ENCODE measurements at regions not wholly inside any gene's neighbourhood (a gene's known extent, or its start where the extent isn't known, plus 50 kb on each side); places are given as distances from the start of the nearest gene placed in this dataset.

DNA sequence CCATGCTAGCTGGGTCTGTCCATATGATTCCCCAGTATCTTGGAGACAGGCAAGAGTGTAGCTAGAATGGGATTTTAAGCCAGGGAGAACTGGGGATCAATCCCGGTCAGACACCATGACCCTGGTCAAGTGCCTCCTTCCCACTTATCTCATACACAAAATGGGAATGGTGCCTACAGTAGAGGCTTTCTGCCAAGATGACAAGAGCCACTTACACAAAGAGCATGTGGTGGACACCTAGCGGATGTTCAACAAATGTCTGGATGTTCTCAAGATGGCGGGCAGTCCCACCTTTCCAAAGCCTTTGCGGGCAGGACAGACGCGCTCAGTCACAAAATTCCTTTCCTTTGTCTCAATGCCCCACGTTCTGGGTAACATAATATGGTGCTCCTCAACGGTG, 57.3 kb downstream of the MAF start:
- no peak for DNase-seq

GRCh38 chr16:79542237-79542774, 58.2 kb downstream of the MAF start:
- peak; percentile 28 for DNase-seq

- no peak for DNase-seq
These were observed 59.5 kb downstream of the MAF start for GRCh38 chr16:79540825-79541595.

DNA sequence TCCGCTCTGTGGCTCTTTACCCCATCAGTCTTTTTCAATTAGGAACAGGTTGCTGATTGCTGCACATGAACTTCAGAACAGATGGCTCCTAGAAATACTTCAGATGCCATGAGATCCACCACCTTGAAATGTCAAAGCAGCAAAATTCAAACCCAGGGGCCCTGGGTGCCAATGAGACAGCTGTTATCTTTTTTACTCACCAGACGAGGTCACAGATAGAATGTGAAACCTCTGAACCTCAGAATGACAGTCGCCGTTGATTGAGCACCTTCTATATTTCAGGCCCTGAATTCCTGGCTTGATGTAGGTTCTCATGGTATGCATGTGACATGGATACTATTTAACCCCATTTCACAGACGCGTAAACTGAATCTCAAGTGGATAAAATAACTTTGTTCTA, 63.0 kb downstream of the MAF start:
- no peak for DNase-seq

DNA sequence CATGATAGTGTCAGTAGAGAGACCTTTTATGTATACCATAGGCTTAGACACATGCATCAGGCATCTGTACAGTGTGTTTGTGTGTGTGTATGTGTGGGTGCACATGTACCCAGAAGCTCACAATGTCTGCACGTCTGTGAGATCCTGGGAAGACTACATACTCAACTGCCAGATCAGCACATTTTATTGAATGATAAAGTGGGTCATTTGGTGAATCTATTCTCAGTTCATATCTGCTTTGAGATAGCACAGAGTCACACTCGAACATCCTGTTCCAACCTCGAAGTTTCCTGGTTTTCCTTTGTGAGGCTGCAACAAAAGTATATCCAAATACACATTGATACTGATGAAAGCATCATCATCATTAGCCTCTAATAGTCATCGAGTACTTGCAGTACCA, 63.6 kb downstream of the MAF start:
- DNase-seq = no peak

DNA sequence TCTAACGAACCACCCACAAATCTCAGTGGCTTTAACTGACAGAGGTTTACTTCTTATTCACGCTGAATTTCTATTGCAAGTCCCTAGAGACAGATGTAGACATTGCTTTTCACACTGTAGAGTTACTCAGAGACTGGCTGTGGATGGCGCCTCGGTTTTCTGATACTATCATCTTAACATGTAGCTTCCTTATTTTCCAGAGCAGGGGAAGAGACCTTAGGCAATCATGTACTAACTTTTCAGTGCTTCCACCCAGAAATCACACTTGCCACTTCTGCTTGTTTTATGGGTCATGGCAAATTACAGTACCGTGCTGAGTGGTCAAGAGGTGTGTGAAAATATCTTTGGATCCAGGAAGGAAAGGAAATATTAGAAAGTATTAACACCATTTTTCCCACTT, 65.4 kb downstream of the MAF start:
- no peak for DNase-seq

- DNase-seq = no peak
These were observed 66.4 kb downstream of the MAF start for GRCh38 chr16:79534143-79534542.

- no peak for DNase-seq
These were observed 67.2 kb downstream of the MAF start for GRCh38 chr16:79533292-79533691.

DNA sequence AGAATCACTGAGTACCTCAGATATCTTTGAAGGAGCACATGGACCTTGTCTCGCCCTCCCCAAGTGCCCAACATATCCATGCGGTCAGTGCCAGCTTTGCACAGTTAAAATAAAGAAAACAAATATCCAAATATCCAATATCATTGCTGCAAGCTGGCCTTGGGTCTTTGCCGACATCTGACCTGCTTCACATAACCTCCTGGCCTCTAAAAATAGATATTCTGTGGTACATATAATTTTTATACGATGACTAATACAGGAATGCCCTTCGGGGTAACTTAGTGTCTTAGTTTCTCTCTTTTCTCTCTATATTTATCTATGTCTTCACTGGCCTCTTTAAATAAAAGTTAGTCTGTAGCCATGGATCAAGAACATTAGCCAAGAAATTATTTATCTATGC, 67.8 kb downstream of the MAF start:
- no peak for DNase-seq

GRCh38 chr16:79532273-79532672, 68.3 kb downstream of the MAF start:
- no peak for DNase-seq

DNA sequence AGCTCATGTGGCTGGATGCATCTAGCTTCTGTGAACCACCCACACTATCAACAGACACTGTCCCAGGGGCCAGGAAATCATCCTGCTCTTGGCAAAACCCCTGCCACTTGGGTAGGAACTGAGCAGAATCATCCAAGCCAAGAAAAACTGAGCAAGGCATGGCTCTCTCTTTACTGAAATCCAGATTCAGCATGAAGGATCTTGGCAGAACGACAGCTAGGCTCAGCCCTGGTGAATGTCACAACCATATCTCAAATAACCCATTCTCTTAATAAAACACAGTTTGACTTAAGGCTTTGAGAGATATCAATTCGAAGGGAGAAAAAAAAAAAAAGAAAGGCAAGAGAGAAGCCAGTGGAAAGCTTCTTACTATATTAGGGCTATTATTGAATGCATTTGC, 72.2 kb downstream of the MAF start:
- DNase-seq = no peak

DNA sequence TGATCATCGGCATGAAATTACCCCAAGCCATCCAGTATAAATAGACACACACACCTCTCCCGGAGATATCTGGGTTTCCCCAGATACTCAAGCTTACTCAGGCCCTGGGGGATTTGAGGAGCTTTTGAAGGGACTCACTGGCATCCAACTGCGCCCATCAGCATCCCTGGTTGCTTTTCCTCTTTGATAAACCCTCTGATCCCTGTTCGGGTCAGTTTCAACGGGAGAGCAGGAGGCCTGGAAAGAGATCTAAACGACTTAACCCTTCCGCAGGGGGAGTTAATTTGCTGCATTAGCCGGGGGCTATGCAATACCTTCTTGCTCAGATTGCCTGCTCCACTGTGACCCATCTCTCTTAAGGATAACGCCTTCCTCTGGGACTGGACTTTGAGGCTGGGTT, 76.6 kb downstream of the MAF start:
- DNase-seq = no peak

DNA sequence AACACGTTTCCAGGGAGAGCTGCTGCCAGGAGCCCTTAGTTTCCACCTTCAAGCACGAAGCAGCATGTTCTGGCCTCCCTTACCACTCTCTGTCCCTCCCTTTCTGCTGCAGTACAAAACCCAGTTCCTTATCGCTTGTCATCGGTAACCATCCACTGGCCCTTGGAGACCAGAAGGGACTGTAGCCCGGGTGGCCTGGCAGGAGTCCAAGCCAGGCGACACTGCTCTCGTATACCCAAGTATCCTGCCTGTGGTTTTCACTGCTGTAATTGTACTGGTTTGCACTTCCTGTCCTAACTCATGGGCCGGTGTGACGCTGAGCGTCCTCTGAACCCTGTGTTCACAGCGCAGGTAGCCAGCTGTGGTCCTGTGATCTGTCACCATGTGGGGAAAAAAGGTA, 81.1 kb downstream of the MAF start:
- DNase-seq = no peak

DNA sequence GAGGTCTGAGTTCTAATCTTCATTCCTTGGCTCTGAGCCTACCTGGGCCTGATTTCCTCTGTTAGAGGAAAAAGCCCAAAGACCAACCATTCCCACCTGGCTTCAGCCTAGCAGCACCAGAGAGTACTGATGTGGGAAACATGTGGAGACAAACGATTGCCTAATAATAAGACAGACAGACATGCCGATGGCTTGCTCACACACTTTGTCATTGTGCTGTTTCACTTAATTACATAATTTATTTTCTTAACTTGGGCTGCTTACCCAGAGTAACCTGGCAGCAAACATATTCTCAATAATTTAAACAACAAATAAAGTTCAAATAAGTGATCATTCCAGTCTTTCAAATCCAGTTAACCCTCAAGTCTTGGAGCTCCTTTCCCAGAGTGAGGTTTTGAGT, 83.4 kb downstream of the MAF start:
- no peak for DNase-seq

DNA sequence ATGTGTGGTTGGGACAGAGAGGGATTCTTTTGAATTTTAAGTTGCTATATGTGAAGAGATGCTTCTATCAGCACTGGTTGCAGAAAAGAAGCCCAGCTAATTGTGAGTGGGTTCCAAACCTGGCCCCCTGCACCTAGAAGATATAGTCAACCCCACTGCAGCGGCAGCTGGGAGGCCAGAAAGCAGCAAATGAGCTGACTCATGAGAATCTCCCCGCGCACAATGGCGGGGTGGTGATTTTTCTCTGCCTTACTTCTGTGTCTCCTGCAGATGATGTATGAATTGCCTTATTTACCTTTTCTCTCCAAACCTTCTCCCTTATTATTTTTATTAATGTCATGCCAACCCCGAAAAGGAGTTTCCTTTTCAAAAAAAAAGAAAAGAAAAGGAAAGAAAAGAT, 89.7 kb downstream of the MAF start:
- DNase-seq = no peak

- DNase-seq = no peak
These were observed 90.6 kb downstream of the MAF start for GRCh38 chr16:79509906-79510305.

- DNase-seq = peak; percentile 75
These were observed 91.3 kb downstream of the MAF start for GRCh38 chr16:79509211-79509631.

DNA sequence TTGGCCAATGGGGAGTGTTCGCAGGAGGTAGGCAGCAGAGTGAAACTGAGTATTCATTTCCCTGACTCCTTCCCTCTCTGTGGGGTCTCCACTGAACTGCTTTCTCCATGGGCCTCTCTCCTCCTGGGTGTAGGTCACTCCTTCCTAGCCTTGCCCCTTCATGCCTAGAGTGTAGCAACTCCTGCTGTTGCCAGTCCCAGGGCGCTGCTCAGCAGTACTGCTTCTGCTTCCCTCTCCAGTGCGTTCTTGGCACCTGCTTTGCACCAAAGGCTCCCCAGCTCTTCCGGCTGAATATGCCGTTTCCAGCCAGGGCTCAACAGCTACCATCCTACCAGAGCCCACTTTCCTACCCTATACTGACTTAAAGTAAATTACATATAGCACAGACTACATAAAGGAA, 92.2 kb downstream of the MAF start:
- DNase-seq = no peak

DNA sequence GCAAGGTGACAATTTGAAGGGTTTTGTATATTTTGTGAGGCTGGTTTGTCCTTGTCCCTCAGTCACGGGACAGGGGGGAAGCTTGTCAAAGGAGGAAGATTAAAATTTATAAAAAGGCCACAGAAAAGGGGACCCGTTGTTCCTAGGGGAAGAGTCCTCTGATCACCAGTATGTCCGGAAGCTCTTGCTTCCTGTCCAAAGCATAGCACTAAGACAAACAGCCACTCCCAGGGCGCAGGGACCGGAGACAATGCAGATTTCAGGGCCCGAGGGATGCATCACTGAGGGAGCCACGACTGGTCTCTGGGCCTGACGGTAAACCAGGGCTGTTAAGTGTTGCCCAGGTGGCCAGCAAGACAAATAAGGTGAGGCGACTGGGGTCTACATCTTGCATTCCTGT, 95.2 kb downstream of the MAF start:
- no peak for DNase-seq

- no peak for DNase-seq
These were observed 97.0 kb downstream of the MAF start for GRCh38 chr16:79503511-79503910.

GRCh38 chr16:79501446-79501845, 99.1 kb downstream of the MAF start:
- DNase-seq = no peak

DNA sequence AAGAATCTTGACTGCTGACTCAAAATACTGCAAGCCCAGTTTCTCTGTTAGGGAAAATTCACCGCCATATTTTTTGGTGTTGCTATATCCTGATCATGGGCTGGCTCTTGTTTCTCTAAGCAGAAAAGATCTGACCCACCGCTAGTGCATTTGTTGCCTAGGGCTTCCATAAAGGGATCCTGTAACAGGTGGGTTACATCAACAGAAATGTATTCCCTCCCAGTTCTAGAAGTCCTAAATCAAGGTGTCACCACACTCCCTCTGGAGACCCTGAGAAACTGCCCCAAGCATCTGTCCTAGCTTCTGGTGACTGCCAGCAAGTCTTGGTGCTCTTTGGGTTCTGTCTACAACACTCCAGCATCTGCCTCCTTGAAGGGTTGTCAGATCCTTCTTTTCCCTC, 99.7 kb downstream of the MAF start:
- no peak for DNase-seq

GRCh38 chr16:79500286-79500685, 100.3 kb downstream of the MAF start:
- DNase-seq = no peak

- no peak for DNase-seq
These were observed 101.6 kb downstream of the MAF start for GRCh38 chr16:79498928-79499327.
